ENCODE measurements at regions not wholly inside any gene's neighbourhood (a gene's known extent, or its start where the extent isn't known, plus 50 kb on each side); places are given as distances from the start of the nearest gene placed in this dataset.
"Not testable (repeated sequence)": the region's sequence is repeated elsewhere in the genome, so short reads cannot be mapped to it uniquely, and the experiment has no call there.

- Histone ChIP-seq H3K27ac (ENCODE audit: low read depth, low read length) (no peak overlapping the region), H3K9me3 (ENCODE audit: control insufficient read depth in 5 of 5, low read length in 5 of 5) (no peaks in the 10 kb centered on the region), H3K9ac (ENCODE audit: low read length in 5 of 5) (no peak overlapping the region), H3K36me3 (ENCODE audit: control insufficient read depth in 5 of 5, insufficient read depth in 5 of 5, low read length in 5 of 5) (no peaks in the 10 kb centered on the region), H3K4me1 (ENCODE audit: control insufficient read depth in 5 of 5, insufficient read depth in 5 of 5, low read length in 5 of 5) (peaks cover 6 to 21% (median 17%) of the 10 kb centered on the region in 5 donors), H3K27me3 (ENCODE audit: control insufficient read depth in 5 of 5, insufficient read depth in 4 of 5, low read length in 5 of 5) (peaks cover 7 to 15% (median 9%) of the 10 kb centered on the region in 5 donors), H3K4me3 (ENCODE audit: low read depth in 1 of 5, low read length in 5 of 5) (no peak overlapping the region)
Measured at GRCh38 chr6:43886067-43886461, 116.1 kb downstream of the VEGFA start.

- H3K4me1 ChIP-seq (ENCODE audit: control insufficient read depth in 5 of 5, insufficient read depth in 5 of 5, low read length in 5 of 5) = peaks cover 6 to 21% (median 17%) of the 10 kb centered on the region in 5 donors
- no peak overlapping the region for H3K27ac ChIP-seq (ENCODE audit: low read depth, low read length)
- H3K9ac ChIP-seq (ENCODE audit: low read length in 5 of 5) = no peak overlapping the region
- no peak overlapping the region for H3K4me3 ChIP-seq (ENCODE audit: low read depth in 1 of 5, low read length in 5 of 5)
- no peaks in the 10 kb centered on the region for H3K9me3 ChIP-seq (ENCODE audit: control insufficient read depth in 5 of 5, low read length in 5 of 5)
- peaks cover 3 to 10% (median 6%) of the 10 kb centered on the region in 5 donors for H3K27me3 ChIP-seq (ENCODE audit: control insufficient read depth in 5 of 5, insufficient read depth in 4 of 5, low read length in 5 of 5)
- no peaks in the 10 kb centered on the region for H3K36me3 ChIP-seq (ENCODE audit: control insufficient read depth in 5 of 5, insufficient read depth in 5 of 5, low read length in 5 of 5)
Measured at GRCh38 chr6:43885399-43886066, 115.5 kb downstream of the VEGFA start.

- Histone ChIP-seq H3K27me3 (ENCODE audit: control insufficient read depth in 5 of 5, insufficient read depth in 4 of 5, low read length in 5 of 5) (peaks cover 0 to 4% (median 0%) of the 10 kb centered on the region in 5 donors), H3K36me3 (ENCODE audit: control insufficient read depth in 5 of 5, insufficient read depth in 5 of 5, low read length in 5 of 5) (no peaks in the 10 kb centered on the region), H3K27ac (ENCODE audit: low read depth, low read length) (peak overlapping the region; percentile 17), H3K4me3 (ENCODE audit: low read depth in 1 of 5, low read length in 5 of 5) (no peak overlapping the region), H3K9ac (ENCODE audit: low read length in 5 of 5) (no peak overlapping the region), H3K9me3 (ENCODE audit: control insufficient read depth in 5 of 5, low read length in 5 of 5) (no peaks in the 10 kb centered on the region), H3K4me1 (ENCODE audit: control insufficient read depth in 5 of 5, insufficient read depth in 5 of 5, low read length in 5 of 5) (peaks cover 6 to 21% (median 17%) of the 10 kb centered on the region in 5 donors)
Measured at GRCh38 chr6:43884652-43885022, 114.6 kb downstream of the VEGFA start.

- H3K4me3 ChIP-seq (ENCODE audit: low read depth in 1 of 5, low read length in 5 of 5) = no peak overlapping the region
- peaks cover 0 to 4% (median 0%) of the 10 kb centered on the region in 5 donors for H3K27me3 ChIP-seq (ENCODE audit: control insufficient read depth in 5 of 5, insufficient read depth in 4 of 5, low read length in 5 of 5)
- H3K9me3 ChIP-seq (ENCODE audit: control insufficient read depth in 5 of 5, low read length in 5 of 5) = no peaks in the 10 kb centered on the region
- H3K9ac ChIP-seq (ENCODE audit: low read length in 5 of 5) = peak overlapping the region in 1 of 5 donors; percentile 4
- H3K27ac ChIP-seq (ENCODE audit: low read depth, low read length) = peak overlapping the region; percentile 17
- H3K36me3 ChIP-seq (ENCODE audit: control insufficient read depth in 5 of 5, insufficient read depth in 5 of 5, low read length in 5 of 5) = no peaks in the 10 kb centered on the region
- H3K4me1 ChIP-seq (ENCODE audit: control insufficient read depth in 5 of 5, insufficient read depth in 5 of 5, low read length in 5 of 5) = peaks cover 6 to 21% (median 17%) of the 10 kb centered on the region in 5 donors
Measured at GRCh38 chr6:43883847-43884651, 114.0 kb downstream of the VEGFA start.

- not testable (repeated sequence) for H3K27me3 ChIP-seq (ENCODE audit: control insufficient read depth in 5 of 5, insufficient read depth in 4 of 5, low read length in 5 of 5); H3K27ac ChIP-seq (ENCODE audit: low read depth, low read length); H3K36me3 ChIP-seq (ENCODE audit: control insufficient read depth in 5 of 5, insufficient read depth in 5 of 5, low read length in 5 of 5); H3K4me3 ChIP-seq (ENCODE audit: low read depth in 1 of 5, low read length in 5 of 5); H3K9ac ChIP-seq (ENCODE audit: low read length in 5 of 5); H3K9me3 ChIP-seq (ENCODE audit: control insufficient read depth in 5 of 5, low read length in 5 of 5)
- peaks cover 6 to 21% (median 17%) of the 10 kb centered on the region in 5 donors for H3K4me1 ChIP-seq (ENCODE audit: control insufficient read depth in 5 of 5, insufficient read depth in 5 of 5, low read length in 5 of 5)
Measured at GRCh38 chr6:43882690-43883448, 112.9 kb downstream of the VEGFA start.

GRCh38 chr6:43880236-43881137, 110.5 kb downstream of the VEGFA start:
- no peak overlapping the region for H3K9ac ChIP-seq (ENCODE audit: low read length in 5 of 5)

GRCh38 chr6:43879722-43880121, 109.7 kb downstream of the VEGFA start:
- no peaks in the 10 kb centered on the region for H3K27me3 ChIP-seq (ENCODE audit: control insufficient read depth in 5 of 5, insufficient read depth in 4 of 5, low read length in 5 of 5)
- no peaks in the 10 kb centered on the region for H3K9me3 ChIP-seq (ENCODE audit: control insufficient read depth in 5 of 5, low read length in 5 of 5)
- peaks cover 9 to 13% (median 13%) of the 10 kb centered on the region in 5 donors for H3K4me1 ChIP-seq (ENCODE audit: control insufficient read depth in 5 of 5, insufficient read depth in 5 of 5, low read length in 5 of 5)
- H3K4me3 ChIP-seq (ENCODE audit: low read depth in 1 of 5, low read length in 5 of 5) = no peak overlapping the region
- H3K27ac ChIP-seq (ENCODE audit: low read depth, low read length) = no peak overlapping the region
- H3K9ac ChIP-seq (ENCODE audit: low read length in 5 of 5) = no peak overlapping the region
- H3K36me3 ChIP-seq (ENCODE audit: control insufficient read depth in 5 of 5, insufficient read depth in 5 of 5, low read length in 5 of 5) = no peaks in the 10 kb centered on the region

More at GRCh38 chr6:43880236-43881137, 110.5 kb downstream of the VEGFA start:
- H3K27ac ChIP-seq (ENCODE audit: low read depth, low read length) = no peak overlapping the region
- no peak overlapping the region for H3K4me3 ChIP-seq (ENCODE audit: low read depth in 1 of 5, low read length in 5 of 5)
- no peaks in the 10 kb centered on the region for H3K36me3 ChIP-seq (ENCODE audit: control insufficient read depth in 5 of 5, insufficient read depth in 5 of 5, low read length in 5 of 5)
- no peaks in the 10 kb centered on the region for H3K27me3 ChIP-seq (ENCODE audit: control insufficient read depth in 5 of 5, insufficient read depth in 4 of 5, low read length in 5 of 5)
- peaks cover 6 to 21% (median 17%) of the 10 kb centered on the region in 5 donors for H3K4me1 ChIP-seq (ENCODE audit: control insufficient read depth in 5 of 5, insufficient read depth in 5 of 5, low read length in 5 of 5)
- no peaks in the 10 kb centered on the region for H3K9me3 ChIP-seq (ENCODE audit: control insufficient read depth in 5 of 5, low read length in 5 of 5)

GRCh38 chr6:43878823-43879495, 108.9 kb downstream of the VEGFA start:
- Histone ChIP-seq H3K27ac (ENCODE audit: low read depth, low read length) (no peak overlapping the region), H3K36me3 (ENCODE audit: control insufficient read depth in 5 of 5, insufficient read depth in 5 of 5, low read length in 5 of 5) (no peaks in the 10 kb centered on the region), H3K4me3 (ENCODE audit: low read depth in 1 of 5, low read length in 5 of 5) (no peak overlapping the region), H3K9ac (ENCODE audit: low read length in 5 of 5) (no peak overlapping the region), H3K4me1 (ENCODE audit: control insufficient read depth in 5 of 5, insufficient read depth in 5 of 5, low read length in 5 of 5) (peaks cover 6% of the 10 kb centered on the region in 5 donors), H3K9me3 (ENCODE audit: control insufficient read depth in 5 of 5, low read length in 5 of 5) (no peaks in the 10 kb centered on the region), H3K27me3 (ENCODE audit: control insufficient read depth in 5 of 5, insufficient read depth in 4 of 5, low read length in 5 of 5) (no peaks in the 10 kb centered on the region)

- no peaks in the 10 kb centered on the region for H3K9me3 ChIP-seq (ENCODE audit: control insufficient read depth in 5 of 5, low read length in 5 of 5)
- no peak overlapping the region for H3K4me3 ChIP-seq (ENCODE audit: low read depth in 1 of 5, low read length in 5 of 5)
- no peaks in the 10 kb centered on the region for H3K36me3 ChIP-seq (ENCODE audit: control insufficient read depth in 5 of 5, insufficient read depth in 5 of 5, low read length in 5 of 5)
- no peaks in the 10 kb centered on the region for H3K27me3 ChIP-seq (ENCODE audit: control insufficient read depth in 5 of 5, insufficient read depth in 4 of 5, low read length in 5 of 5)
- H3K4me1 ChIP-seq (ENCODE audit: control insufficient read depth in 5 of 5, insufficient read depth in 5 of 5, low read length in 5 of 5) = peaks cover 0 to 2% (median 0%) of the 10 kb centered on the region in 5 donors
- H3K27ac ChIP-seq (ENCODE audit: low read depth, low read length) = no peak overlapping the region
- H3K9ac ChIP-seq (ENCODE audit: low read length in 5 of 5) = no peak overlapping the region
Measured at GRCh38 chr6:43878127-43878634, 108.2 kb downstream of the VEGFA start.
